Ovary (tissue), 3 donors: ENCODE measurements at regions not wholly inside any gene's neighbourhood (a gene's known extent, or its start where the extent isn't known, plus 50 kb on each side); places are given as distances from the start of the nearest gene placed in this dataset.

Experiments
- POLR2A ChIP-seq: fragments of 450-650 bp; IDR thresholded peaks from one replicate; pipeline ENCODE4 v1.6.1; 2017; ENCODE audit warnings: antibody characterized with exemption, mild to moderate bottlenecking, moderate library complexity
- TF ChIP-seq, protein P1 (sequence below), 3 donors: fragments of 450-650 bp in 2 of 3; fragments of 200-600 bp in 1 of 3; IDR thresholded peaks; one replicate each; pipeline versions ENCODE4 v1.5.1 to v1.8.0; 2016 to 2022; ENCODE audit warnings: antibody characterized with exemption in 3 of 3, mild to moderate bottlenecking in 1 of 3
- donor health status: DM: no; HTN: no; CAD: no.

GRCh38 chr3:72238801-72239200 is 453.9 kb upstream of the PROK2 start:
- TF ChIP-seq, protein P1, sequence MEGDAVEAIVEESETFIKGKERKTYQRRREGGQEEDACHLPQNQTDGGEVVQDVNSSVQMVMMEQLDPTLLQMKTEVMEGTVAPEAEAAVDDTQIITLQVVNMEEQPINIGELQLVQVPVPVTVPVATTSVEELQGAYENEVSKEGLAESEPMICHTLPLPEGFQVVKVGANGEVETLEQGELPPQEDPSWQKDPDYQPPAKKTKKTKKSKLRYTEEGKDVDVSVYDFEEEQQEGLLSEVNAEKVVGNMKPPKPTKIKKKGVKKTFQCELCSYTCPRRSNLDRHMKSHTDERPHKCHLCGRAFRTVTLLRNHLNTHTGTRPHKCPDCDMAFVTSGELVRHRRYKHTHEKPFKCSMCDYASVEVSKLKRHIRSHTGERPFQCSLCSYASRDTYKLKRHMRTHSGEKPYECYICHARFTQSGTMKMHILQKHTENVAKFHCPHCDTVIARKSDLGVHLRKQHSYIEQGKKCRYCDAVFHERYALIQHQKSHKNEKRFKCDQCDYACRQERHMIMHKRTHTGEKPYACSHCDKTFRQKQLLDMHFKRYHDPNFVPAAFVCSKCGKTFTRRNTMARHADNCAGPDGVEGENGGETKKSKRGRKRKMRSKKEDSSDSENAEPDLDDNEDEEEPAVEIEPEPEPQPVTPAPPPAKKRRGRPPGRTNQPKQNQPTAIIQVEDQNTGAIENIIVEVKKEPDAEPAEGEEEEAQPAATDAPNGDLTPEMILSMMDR (IDR thresholded peaks at IDR 0.05) = no peak
- no peak for TF ChIP-seq POLR2A
